Mammary epithelial cell (primary cell): ENCODE measurements at regions not wholly inside any gene's neighbourhood (a gene's known extent, or its start where the extent isn't known, plus 50 kb on each side); places are given as distances from the start of the nearest gene placed in this dataset.
"Not testable (repeated sequence)": the region's sequence is repeated elsewhere in the genome, so short reads cannot be mapped to it uniquely, and the experiment has no call there.

Experiments used
- CTCF ChIP-seq, 2 donors: IDR thresholded peaks in 1 of 2; conservative IDR thresholded peaks in 1 of 2; 2 replicates each; pipeline ENCODE4 v1.5.1; 2011 to 2012; ENCODE audit warnings: inconsistent platforms in 2 of 2, low read length in 2 of 2, mild to moderate bottlenecking in 2 of 2, control low read depth in 1 of 2, low read depth in 1 of 2; ENCODE audit not compliant: insufficient read depth in 1 of 2; ENCODE audit errors: extremely low read depth in 1 of 2
- EZH2 ChIP-seq: IDR thresholded peaks from 2 replicates; pipeline ENCODE4 v1.6.1; 2012; ENCODE audit warnings: low read length, inconsistent platforms, borderline replicate concordance

- TF ChIP-seq CTCF (conservative IDR thresholded peaks at IDR 0.05 in 1 of 2, IDR thresholded peaks at IDR 0.05 in 1 of 2; ENCODE audit: extremely low read depth in 1 of 2, insufficient read depth in 1 of 2, low read depth in 1 of 2, low read length in 2 of 2); EZH2: not testable (repeated sequence)
Measured at GRCh38 chr2:131824986-131825385, 297.3 kb downstream of the CCDC74A start.
